ENCODE measurements at regions not wholly inside any gene's neighbourhood (a gene's known extent, or its start where the extent isn't known, plus 50 kb on each side); places are given as distances from the start of the nearest gene placed in this dataset.

DNA sequence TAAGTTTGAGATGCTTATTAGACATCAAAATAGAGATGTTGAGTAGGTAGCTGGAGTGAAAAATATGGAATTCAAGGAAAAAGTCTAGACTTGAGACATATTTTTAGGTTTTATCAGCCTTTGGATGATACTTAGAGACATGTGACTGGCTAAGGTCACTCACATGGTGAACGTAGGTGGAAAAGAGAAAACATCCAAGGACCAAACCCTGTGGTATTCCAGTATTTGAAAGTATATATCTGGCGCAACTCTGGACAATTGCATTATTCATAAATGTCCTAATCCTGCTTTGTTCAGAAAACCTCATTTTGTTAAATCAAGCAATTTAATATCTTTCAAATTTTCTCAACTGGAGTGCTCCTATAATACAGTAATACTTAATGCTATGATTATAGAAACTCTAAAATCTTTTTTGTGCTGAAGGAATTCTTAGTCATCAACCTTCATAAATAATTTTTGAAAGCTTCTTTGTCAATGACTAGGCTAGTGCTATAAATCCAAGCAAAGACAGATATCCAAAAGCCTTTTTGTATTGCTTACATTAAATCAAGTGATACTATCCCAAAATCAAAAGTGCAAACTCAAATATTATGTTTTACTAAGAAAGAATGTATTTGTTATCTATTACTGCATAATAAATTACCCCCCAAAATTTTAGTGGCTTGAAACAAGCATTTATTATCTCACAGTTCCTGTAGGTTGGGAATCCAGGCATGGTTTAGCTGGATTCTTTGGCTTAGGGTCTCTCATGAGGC is 452.0 kb downstream of the ENC1 start:
- DNase-seq (ENCODE audit: low read depth): no peak

DNA sequence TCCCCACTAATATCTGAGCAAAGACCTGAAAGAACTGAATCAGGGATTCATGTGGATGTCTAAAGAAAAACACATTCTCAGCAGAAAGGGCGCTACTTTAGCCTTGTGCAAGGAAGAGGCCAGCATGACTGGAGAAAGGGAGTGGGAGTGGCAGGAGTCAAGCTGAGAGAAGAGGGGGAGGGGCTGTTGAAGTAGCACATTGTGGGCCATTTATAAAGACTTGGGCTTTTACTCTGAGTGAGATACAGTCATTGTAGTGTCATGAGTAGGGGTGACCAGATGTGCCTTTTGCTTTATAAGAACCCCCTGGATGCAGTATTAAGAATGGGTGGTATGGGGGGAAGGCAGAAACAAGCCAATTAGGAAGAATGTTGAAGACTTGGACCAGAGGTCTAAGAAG is 452.8 kb downstream of the ENC1 start:
- DNase-seq (ENCODE audit: low read depth): no peak

DNA sequence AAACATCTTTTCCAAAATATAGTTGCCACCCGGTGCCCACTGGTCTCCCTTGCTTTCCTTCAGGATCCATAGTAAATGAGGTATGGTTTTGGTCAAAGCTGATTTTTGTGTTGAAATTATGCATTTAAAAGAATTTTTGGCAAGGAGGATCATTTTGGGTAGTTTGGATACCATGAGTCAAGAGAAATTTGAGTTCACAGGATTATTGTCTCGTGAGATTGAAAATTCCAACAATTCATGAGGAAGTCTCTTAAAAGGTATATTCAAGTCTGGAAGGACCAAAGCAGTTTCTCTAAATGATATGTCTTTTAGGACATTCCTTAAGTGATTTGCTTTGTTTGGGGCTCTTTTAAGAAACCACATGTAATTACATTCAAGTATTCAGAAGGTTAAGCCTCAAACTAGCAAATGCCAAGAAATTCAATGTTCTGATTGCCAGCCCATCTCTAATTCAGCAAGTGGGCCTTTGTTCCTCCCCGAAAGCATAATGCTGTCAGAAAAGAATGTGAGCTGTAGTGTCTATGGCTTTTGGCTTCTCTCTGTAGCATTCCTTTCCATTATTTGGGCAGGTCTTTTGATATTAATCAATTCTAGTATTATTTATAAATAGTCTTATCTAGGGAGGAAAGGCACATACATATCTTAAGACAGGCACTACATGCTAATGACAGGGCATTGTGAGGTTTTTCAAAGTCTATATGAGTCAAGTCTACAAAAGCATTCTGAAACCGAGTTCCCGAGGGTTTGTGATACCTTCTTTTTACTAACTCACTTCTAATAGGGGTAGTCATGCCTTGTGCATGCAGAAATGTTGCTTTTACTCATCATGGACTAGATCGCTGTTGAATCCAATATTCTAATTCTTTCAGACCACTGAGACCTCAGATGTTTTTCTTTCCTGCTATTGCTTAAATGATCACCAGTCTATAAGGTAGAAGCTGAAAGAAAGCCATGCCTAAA is 453.9 kb downstream of the ENC1 start:
- no peak for DNase-seq (ENCODE audit: low read depth)

DNA sequence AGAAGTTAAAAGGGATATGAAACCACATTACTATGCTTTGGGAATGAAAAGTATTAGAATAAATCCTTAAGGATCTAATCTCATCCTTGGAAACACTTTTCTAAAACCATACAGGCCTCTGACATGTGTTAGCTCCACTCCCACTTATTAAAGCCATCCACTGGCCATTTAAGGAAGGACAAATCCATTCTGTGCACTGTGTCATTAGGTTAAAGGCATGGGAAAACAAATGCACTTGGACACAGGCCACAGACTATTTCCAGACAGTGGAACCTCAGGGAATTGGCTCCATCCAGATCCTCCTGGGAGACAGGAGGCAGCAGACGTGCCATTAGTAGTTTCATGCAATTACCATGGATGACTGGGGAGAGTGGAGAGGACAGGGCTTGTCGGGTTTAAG is 454.9 kb downstream of the ENC1 start:
- DNase-seq (ENCODE audit: low read depth): no peak

DNA sequence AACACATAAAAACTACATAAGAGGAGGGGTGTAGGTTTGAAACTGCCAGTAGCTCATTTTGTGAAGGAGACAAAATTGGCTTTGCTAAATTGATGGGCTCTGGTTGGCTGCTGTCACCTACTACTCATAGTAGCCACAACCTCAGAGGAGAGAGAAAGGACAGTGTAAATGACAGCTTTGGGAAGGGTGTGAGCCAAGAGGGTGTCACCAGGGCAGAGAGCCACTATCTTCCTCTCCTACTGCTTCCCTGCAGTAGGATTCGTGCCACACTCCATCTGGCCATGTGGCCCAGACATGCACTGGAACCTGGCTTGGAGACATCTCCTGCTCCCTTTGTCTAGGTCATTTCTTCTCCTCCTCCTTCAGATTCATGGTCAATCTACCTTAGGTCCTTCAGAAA is 455.9 kb downstream of the ENC1 start:
- DNase-seq (ENCODE audit: low read depth): no peak

DNA sequence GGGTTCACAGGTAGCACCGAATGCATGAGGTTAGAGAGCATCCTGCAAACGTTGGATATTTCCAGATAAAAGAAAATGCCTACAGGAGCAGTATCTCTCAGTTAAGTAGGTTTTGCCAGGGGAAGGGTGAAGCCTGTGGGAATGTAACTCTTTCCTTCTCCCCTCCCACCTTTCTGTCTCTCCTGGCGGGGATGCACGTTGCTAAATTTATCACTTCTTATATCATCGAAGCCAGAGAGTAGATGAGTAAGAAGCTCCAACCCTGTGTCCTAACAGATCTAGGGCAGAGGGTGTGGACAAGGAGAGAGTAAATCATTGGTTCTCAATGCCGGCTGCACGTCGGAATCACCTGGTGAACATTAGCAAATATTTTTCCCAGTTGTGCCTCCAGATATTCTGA is 457.5 kb downstream of the ENC1 start:
- DNase-seq (ENCODE audit: low read depth): no peak

DNA sequence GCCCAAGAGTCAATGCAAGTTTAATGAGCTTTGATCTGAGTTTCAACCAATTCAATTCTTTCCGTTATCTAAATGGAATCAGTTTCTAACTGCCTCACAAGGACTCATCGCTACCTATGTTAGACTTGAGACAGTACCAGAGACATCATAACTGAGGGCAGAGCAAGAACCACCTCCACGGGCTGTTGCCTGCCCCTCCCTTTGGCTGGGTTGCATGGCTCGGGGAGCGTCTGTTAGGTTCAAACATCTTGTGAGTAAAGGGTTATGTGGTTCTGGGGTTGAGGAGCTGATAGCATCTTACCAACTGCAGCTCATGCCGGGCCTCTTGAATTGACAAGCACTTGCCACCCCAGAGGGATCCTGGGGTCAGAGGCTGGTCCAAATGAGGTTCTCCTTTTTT is 457.9 kb downstream of the ENC1 start:
- no peak for DNase-seq (ENCODE audit: low read depth)

DNA sequence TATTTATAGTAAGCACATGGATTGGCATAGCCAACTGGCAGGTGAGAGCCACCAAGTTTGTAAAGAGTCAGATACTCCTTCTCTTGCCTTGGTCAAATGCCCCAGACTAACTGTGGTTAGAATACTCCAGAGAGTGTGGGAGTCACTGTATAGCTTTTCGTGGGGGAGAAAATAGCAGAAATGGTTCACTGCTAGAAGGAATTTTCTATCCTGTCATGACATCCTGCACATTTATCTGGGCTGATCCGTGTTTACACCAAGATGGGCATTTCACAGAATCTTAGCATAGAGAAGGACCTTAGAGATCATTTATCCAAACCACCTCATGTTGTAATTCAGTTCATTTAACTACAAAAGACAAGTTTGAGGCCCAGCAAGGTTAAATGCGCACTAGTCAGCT is 460.8 kb downstream of the ENC1 start:
- DNase-seq (ENCODE audit: low read depth): no peak

DNA sequence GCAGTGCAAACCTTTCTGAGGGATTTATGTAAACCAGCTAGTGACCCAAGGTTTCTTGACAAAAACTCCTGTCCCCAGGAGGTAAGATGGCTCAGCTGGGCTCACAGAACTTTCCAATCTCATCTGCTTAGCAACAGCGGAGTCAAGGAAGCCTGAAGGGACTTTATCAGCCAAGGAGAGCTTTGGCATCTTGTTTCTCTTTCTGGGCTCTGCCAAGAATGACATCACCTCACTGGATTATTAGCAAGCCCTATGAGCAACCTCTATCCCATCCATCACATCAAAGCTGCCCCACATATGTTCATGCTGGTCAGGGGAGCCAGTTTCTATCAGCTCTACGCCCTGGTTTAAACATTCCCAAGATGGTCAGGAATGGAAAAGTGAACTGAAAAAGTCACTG is 461.3 kb downstream of the ENC1 start:
- peak; percentile 34 for DNase-seq (ENCODE audit: low read depth)

DNA sequence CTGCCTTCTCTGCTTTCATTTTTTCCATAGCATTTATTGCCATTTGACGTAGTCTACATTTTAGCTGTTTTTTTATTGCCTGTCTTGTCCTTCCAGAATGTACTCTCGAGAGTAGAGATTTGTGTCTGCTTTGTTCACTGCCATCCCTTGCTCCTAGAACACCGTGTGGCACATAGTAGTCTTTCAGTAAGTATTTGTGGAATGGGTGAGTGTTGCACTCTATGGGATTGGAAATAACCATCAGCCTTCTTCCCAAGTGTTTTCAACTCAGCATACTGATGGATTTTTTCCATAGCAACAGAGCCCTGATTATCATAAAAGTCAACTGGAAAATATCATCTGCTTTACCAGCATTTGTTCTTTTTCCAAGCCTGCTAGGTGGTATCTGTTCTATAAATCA is 462.6 kb downstream of the ENC1 start:
- DNase-seq (ENCODE audit: low read depth): no peak

DNA sequence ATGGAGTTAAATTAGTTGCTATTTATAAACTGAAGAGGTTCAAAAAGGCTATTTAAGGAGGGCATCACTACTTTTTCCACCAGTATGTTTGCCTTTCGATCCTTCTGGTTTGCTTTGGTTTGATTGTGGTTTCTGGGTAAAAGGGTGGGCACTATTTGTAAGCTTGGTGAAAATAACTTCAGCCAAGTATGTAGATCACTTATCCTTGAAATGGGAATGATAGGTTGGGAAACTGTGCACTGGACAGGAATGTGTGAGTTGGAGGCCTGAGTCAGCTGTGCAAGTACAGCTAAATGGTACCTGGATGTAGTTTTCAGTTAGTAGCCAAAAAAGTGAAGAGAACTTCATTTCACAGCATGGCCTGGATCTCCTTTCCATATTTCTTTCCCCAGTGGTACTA is 466.2 kb downstream of the ENC1 start:
- DNase-seq (ENCODE audit: low read depth): no peak

DNA sequence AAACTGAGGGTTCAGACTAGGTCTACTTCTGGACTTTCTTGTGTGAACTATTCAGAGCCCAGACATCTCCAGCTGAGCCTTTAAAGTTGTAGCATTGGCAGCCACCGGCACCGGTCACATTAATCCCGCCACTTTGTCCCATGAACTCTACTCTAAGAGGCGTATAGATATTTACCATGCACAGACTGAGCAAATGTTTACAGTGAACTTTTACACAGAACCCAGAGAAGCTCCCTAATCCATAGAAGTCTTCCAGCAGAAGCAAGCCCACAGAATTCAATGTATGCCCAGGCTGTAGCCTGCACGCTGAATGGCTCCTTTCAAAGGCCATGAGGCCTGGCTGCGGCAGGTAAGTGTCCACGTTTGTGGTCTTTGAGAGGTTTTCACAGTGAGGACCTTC is 466.9 kb downstream of the ENC1 start:
- DNase-seq (ENCODE audit: low read depth): no peak

DNA sequence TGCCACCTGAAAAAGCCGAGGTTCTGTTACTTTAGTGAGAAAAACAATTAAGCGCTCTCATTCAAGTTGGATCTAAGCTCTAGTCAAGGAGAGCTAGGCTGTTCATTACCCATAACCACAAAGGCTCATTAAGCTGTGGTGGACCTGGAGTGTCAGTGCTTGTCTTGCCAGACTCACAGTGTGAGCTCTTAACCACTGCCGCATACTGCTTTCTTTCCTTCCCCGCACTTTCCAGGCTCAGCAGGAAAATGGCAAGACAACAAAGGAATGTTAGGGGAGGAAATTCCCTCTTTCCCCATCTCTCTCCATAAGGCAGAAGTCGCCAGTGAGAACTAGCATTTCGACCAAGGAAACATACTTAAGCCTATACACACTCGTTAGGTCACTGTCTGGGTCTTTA is 467.3 kb downstream of the ENC1 start:
- peak; percentile 6 for DNase-seq (ENCODE audit: low read depth)

DNA sequence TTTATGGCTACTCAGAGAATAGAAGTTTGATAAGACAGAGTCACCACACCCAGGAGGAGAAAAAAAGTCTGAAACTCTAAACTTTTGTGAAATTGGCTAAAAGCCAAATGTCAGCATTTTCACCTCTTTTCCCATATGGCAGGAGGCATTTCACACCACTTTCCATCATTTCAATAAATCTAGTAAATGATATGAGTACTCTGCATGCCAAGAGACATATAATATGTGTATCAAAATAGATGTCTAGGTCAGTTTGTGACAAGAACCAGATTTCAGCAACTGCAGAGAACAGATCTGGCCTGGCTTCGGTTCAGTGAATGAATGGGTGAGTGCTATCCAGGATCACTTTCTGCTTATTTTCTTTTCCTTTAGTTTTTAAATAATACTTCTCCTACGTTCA is 470.8 kb downstream of the ENC1 start:
- DNase-seq (ENCODE audit: low read depth): no peak

DNA sequence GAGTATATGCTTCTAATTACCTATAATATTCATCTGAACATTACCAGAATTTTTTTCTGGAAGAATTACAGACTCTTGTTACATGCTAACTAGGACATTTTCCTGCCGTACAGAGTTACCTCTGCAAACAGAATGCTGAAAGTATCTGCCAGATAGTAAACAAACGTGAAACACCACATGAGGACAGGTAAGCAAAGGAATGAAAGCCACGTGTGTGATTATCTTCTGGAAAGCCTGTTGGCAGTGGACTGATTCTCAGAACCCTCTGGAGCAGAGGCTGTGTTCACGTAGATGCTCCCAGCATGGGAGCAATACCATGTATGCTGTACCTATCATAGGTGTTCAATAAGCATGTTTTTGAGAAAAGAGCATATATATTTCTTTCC is 472.6 kb downstream of the ENC1 start:
- DNase-seq (ENCODE audit: low read depth): no peak

DNA sequence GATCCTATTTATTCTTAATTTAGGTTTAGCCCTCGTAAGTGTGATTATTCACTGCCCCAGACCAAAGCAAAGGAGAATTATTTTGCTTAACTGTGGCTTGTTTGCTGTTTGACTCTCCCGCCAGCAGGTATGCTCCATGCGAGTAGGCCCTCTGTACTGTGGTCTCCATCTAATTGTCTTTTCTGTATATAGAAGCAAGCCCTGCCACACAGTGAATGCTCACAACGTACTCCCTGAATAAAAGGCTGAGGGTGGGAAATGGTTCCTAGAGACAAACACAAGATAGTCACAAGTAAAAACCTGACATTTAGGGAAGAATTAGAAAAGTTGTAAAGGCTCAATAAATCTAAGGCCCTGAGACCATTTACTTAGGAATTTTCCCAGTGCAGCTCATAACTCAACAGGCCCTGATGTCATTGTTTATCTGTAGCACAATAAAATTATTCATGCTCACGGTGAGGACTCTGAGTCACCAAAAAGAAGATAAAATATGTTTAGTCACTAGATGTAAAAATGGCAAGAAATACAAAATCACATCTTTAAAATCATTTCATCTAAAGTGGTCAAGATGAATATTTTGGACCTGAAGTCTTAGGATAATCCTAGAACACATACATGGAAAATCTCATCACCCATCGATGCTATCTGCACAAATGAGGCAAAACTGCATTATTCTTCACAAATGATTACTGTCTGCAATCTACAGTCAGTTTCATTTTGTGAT is 473.2 kb downstream of the ENC1 start:
- peak; percentile 63 for DNase-seq (ENCODE audit: low read depth)

DNA sequence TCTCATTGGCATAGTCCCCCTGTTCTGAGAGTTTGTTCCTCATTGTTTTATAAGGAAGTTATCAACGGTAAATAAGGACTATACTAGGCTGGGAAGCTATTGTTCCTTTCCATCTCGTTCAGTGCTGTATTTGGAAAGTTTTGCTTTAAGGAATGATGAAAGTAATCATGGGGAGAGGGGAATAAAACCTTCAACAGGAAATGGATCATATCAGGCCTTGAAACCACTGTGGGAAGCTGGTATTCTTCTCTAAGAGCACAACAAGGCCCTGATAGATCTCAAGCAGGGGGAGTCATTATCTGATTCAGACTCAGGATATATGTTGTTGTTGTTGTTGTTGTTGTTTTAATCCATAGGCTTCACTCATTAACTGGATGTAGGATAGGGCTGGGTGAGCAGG is 474.5 kb downstream of the ENC1 start:
- no peak for DNase-seq (ENCODE audit: low read depth)

DNA sequence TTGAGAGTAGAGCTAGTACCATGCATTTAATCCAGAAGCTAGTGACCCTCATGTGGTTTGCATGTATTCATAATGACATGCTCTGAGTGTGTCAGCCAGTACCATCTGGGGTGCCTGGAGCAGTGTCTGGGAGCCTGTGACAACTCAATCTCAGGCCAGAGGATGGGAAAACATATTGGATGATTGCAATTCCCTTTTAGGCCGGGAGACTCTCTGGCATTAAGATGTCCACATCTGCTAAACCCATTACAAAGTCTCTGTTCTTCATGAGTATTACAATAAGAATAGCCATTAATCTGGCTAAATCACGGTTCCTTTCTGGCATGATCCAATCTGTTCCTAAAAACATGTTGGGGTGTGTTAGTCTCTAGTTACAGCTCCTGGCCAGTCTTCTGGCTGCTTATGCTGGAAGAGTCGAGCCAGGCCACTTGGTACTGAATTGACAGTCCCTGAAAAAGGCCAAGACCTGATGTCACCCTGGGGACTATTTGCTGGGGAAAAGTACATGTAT is 475.7 kb downstream of the ENC1 start:
- no peak for DNase-seq (ENCODE audit: low read depth)

DNA sequence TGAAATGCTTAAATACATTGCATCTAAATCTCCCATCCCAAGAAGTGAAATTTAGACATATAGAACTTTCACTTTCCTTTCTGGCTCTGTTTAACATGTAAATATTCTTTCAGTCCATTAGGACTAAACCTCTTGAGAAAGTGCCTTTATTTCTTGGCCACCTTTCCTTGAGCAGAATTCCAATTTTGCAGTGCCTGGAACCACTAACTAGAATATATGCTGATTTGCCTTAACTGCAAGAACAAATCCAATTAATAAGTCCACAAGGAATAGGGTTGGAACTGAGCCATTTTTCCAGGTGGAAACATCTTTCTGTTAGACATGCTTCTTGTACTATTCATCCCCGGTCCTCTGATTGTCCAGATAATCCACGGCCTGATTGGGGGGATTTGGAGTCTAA is 478.0 kb downstream of the ENC1 start:
- DNase-seq (ENCODE audit: low read depth): no peak

DNA sequence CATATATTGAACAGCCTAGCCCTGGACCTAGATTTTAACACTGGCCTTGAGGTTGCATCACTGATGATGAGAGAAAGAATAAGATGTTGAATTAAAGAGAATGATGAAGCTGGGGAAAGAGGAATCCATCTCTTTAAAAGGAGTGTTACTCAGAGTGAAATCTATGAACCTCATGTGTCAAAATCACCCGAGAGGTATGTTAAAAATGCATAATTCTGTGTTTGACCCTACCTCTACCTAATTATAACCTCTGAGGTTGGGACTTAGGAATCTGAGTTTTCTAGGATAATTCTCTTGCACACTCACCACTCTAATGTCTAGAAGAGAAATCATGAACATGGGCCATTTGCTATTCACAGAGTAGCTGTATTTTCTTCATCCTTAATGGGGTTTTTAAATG is 479.4 kb downstream of the ENC1 start:
- DNase-seq (ENCODE audit: low read depth): no peak

DNA sequence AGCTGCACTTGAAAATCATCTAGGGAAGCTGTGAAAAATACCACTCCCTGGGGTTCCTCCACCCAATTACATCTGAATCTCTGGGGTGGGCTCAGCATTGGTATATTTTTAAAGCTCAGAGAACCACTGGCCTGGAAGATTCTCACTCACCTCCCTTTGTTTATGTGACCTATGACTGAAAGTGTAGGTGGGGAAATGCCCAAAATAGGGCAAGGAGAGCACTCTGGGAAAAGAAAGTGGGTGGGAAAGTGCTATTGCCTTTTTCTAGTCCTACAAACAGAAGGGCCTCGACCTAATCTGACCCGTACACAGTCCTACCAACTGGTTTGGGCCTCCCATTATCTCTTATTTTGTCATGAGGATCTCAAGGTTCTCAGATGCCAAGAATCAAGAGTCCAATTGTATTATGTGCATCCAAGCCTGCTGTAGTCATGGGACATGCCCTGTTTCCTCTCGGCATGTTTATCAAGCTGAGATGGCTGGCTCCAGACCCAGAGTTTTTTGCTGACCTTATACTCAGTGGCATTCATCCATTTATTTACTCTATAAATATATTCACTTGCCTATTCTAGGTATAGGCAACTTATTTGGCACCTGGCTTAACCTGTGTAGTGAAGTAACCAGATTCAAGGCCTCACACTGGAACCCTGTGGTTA is 483.7 kb downstream of the ENC1 start:
- DNase-seq (ENCODE audit: low read depth): no peak

DNA sequence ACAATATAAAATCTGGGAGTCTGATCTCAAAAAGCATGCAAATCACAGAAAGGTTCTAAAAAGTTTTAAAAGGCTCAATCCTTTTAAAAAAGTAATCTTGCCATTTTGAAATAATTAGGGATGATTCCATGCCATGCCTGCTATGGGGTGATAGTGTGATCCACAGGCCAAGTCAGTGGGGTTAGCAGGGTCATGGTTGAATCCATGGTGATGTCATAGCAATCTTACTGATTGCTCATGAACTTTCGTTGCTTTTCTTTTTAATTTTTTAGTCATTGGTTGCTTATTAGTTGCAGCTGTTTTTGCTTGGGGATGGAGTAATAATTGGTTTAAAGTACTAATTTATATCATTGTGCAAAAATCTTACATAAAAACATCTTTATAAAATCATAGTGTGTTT is 485.0 kb downstream of the ENC1 start:
- no peak for DNase-seq (ENCODE audit: low read depth)
